Small intestine (tissue), 7 donors: ENCODE measurements at regions not wholly inside any gene's neighbourhood (a gene's known extent, or its start where the extent isn't known, plus 50 kb on each side); places are given as distances from the start of the nearest gene placed in this dataset.

Source experiments
- DNase-seq, 2 donors: peaks; one replicate each; pipeline versions ENCODE4 v3.0.0 to v3.0.0-alpha.2; 2013
- FAIRE-seq: peaks from 2 replicates; lab custom pipeline; 2012; peaks lifted over from hg19 to GRCh38; lab: Jason Lieb, UNC
- H3K27ac ChIP-seq, 3 donors: one replicate each; pipeline ENCODE4 v1.5.1; 2013; ENCODE audit warnings: low read length in 2 of 3, mild to moderate bottlenecking in 2 of 3, control low read depth in 1 of 3, inconsistent platforms in 1 of 3, low read depth in 1 of 3, moderate library complexity in 1 of 3
- H3K27me3 ChIP-seq, 3 donors: one replicate each; pipeline ENCODE4 v1.6.1; 2013; ENCODE audit warnings: low read length in 3 of 3, inconsistent platforms in 1 of 3; ENCODE audit not compliant: control insufficient read depth in 3 of 3, insufficient read depth in 3 of 3
- H3K36me3 ChIP-seq, 3 donors: one replicate each; pipeline ENCODE4 v1.6.1; 2013; ENCODE audit warnings: low read length in 3 of 3, inconsistent platforms in 1 of 3, low read depth in 1 of 3, mild to moderate bottlenecking in 1 of 3, moderate library complexity in 1 of 3; ENCODE audit not compliant: control insufficient read depth in 3 of 3, insufficient read depth in 2 of 3
- H3K4me1 ChIP-seq, 3 donors: one replicate each; pipeline ENCODE4 v1.6.1; 2013; ENCODE audit warnings: low read length in 2 of 3, inconsistent platforms in 1 of 3, low read depth in 1 of 3, mild to moderate bottlenecking in 1 of 3, moderate library complexity in 1 of 3; ENCODE audit not compliant: control insufficient read depth in 3 of 3, insufficient read depth in 2 of 3
- H3K4me3 ChIP-seq, 3 donors: one replicate each; pipeline ENCODE4 v1.5.1; 2013; ENCODE audit warnings: low read length in 3 of 3, control low read depth in 1 of 3, inconsistent platforms in 1 of 3, low read depth in 1 of 3, mild to moderate bottlenecking in 1 of 3, moderate library complexity in 1 of 3
- H3K9me3 ChIP-seq, 2 donors: one replicate each; pipeline ENCODE4 v1.6.1; 2013; ENCODE audit warnings: low read depth in 1 of 2, low read length in 1 of 2; ENCODE audit not compliant: control insufficient read depth in 2 of 2, insufficient read depth in 1 of 2
- WGBS, 3 donors: extraction: QIAGEN DNeasy Blood & Tissue Kit; methylation state at CpG; one replicate each; pipeline ENCODE4 v1.1.7; 2013; 5-methylcytosine and 5-hydroxymethylcytosine counted together
- donor health status: healthy with polysubstance abuse.
- donor health status: control.
- donor health status: control.
- donor health status: Bipolar disorder and iron deficiency.
- donor health status: healthy.

- no peak for FAIRE-seq
- Histone ChIP-seq H3K4me3 (no peak overlapping the region), H3K36me3 (no peaks in the 10 kb centered on the region), H3K9me3 (no peaks in the 10 kb centered on the region), H3K4me1 (no peaks in the 10 kb centered on the region), H3K27ac (no peak overlapping the region), H3K27me3 (no peaks in the 10 kb centered on the region)
- DNase-seq: no peak
- WGBS, 3 donors: 78 to 85% (median 79%) methylated on average over 2 of the region's 2 CpGs
These were observed 1216.0 kb upstream of the ALCAM start for GRCh38 chr3:104150724-104151123.

GRCh38 chr3:104154896-104155295 lies 1211.8 kb upstream of the ALCAM start:
- Histone ChIP-seq H3K4me1 (no peaks in the 10 kb centered on the region), H3K4me3 (no peak overlapping the region), H3K9me3 (no peaks in the 10 kb centered on the region), H3K27me3 (no peaks in the 10 kb centered on the region), H3K27ac (no peak overlapping the region), H3K36me3 (no peaks in the 10 kb centered on the region)
- no peak for DNase-seq
- 34 to 38% (median 36%) methylated on average over 2 of the region's 2 CpGs for WGBS, 3 donors
- FAIRE-seq: no peak

GRCh38 chr3:104165866-104166265 lies 1200.8 kb upstream of the ALCAM start:
- WGBS, 3 donors: 77 to 83% (median 77%) methylated on average over 2 of the region's 2 CpGs
- H3K27ac ChIP-seq: no peak overlapping the region
- H3K27me3 ChIP-seq: no peaks in the 10 kb centered on the region
- H3K4me3 ChIP-seq: no peak overlapping the region
- FAIRE-seq: no peak
- no peaks in the 10 kb centered on the region for H3K4me1 ChIP-seq
- DNase-seq: no peak
- no peaks in the 10 kb centered on the region for H3K36me3 ChIP-seq
- H3K9me3 ChIP-seq: peaks cover 0 to 17% of the 10 kb centered on the region in 2 donors

GRCh38 chr3:104168386-104168785 lies 1198.3 kb upstream of the ALCAM start:
- Histone ChIP-seq H3K4me1 (no peaks in the 10 kb centered on the region), H3K27ac (no peak overlapping the region), H3K27me3 (no peaks in the 10 kb centered on the region), H3K36me3 (no peaks in the 10 kb centered on the region), H3K9me3 (peaks cover 0 to 17% of the 10 kb centered on the region in 2 donors), H3K4me3 (no peak overlapping the region)
- 76 to 83% (median 80%) methylated on average over 3 of the region's 3 CpGs for WGBS, 3 donors
- DNase-seq (no peak), FAIRE-seq (no peak)

DNA sequence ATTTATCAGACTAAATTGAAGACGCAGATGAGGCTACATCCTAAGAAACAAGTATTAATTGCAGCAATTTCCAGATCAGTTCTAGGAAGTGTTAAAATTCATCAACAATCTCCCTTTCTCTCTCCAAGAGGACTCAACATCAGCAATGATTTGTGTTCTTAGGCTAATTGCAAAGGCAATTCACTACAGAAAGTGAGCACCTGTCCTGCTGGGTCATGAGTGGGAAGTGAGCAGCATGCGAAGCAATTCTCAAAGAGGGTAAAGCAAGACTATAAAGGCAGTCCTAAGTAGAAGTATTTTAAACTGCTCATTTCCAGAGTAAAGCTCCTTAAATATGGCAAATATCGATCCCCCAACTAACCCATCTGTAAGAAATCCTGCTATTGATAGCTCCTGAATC lies 1191.0 kb upstream of the ALCAM start:
- no peaks in the 10 kb centered on the region for H3K9me3 ChIP-seq
- no peaks in the 10 kb centered on the region for H3K27me3 ChIP-seq
- FAIRE-seq (no peak), DNase-seq (no peak)
- WGBS, 3 donors: 79 to 80% (median 80%) methylated on average over 3 of the region's 3 CpGs
- no peaks in the 10 kb centered on the region for H3K4me1 ChIP-seq
- no peak overlapping the region for H3K27ac ChIP-seq
- H3K4me3 ChIP-seq: no peak overlapping the region
- no peaks in the 10 kb centered on the region for H3K36me3 ChIP-seq

- H3K27me3 ChIP-seq: no peaks in the 10 kb centered on the region
- WGBS, 3 donors: 50 to 81% (median 63%) methylated on average over 1 of the region's 1 CpG
- H3K4me3 ChIP-seq: no peak overlapping the region
- no peak overlapping the region for H3K27ac ChIP-seq
- no peak for FAIRE-seq
- no peak for DNase-seq
- no peaks in the 10 kb centered on the region for H3K36me3 ChIP-seq
- no peaks in the 10 kb centered on the region for H3K9me3 ChIP-seq
- no peaks in the 10 kb centered on the region for H3K4me1 ChIP-seq
These were observed 1190.0 kb upstream of the ALCAM start for GRCh38 chr3:104176706-104177105.

DNA sequence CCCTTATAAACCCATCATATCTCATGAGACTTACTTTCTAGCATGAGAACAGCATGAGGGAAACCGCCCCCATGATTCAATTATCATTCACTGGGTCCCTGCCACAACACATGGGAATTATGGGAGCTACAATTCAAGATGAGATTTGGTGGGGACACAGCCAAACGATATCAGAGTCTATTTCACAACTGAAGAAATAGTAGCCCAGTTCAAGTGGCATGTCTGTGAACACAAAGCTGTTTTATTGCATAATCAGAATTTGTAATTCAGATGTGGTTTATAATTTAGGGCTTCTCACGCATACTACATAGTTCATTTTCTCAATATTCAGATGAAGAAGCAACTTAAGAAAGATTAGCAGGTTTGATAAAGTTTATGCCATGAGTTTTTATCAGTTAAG lies 1188.0 kb upstream of the ALCAM start:
- no peak for FAIRE-seq
- 71 to 79% (median 75%) methylated on average over 3 of the region's 3 CpGs for WGBS, 3 donors
- DNase-seq: no peak
- no peak overlapping the region for H3K27ac ChIP-seq
- no peaks in the 10 kb centered on the region for H3K4me1 ChIP-seq
- no peak overlapping the region for H3K4me3 ChIP-seq
- no peaks in the 10 kb centered on the region for H3K27me3 ChIP-seq
- H3K9me3 ChIP-seq: no peaks in the 10 kb centered on the region
- no peaks in the 10 kb centered on the region for H3K36me3 ChIP-seq

GRCh38 chr3:104180906-104181305 lies 1185.8 kb upstream of the ALCAM start:
- H3K9me3 ChIP-seq: no peaks in the 10 kb centered on the region
- no peak for DNase-seq
- WGBS, 3 donors: 16 to 38% (median 18%) methylated on average over 1 of the region's 1 CpG
- FAIRE-seq: no peak
- H3K36me3 ChIP-seq: no peaks in the 10 kb centered on the region
- no peaks in the 10 kb centered on the region for H3K4me1 ChIP-seq
- H3K27ac ChIP-seq: no peak overlapping the region
- H3K27me3 ChIP-seq: no peaks in the 10 kb centered on the region
- H3K4me3 ChIP-seq: no peak overlapping the region

DNA sequence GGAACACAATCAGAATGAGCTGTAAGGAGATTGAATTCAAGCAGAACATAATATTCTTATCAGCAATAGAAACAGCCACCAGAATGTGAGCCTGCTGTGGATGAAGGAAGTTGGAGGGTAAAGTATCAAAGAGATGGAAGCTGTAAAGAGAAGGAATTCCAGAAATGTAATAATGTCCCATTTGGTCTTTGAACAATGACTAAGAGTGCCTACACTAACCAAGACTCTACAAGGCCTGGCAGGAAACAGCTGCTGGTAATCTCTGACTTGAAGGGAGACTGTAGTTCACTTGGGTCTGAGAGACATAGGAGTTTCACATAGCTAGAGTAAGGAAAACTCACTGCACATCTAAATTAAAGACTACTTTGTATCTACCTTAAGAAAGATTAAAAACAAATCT lies 1176.0 kb upstream of the ALCAM start:
- DNase-seq: no peak
- Histone ChIP-seq H3K36me3 (no peaks in the 10 kb centered on the region), H3K27ac (no peak overlapping the region), H3K27me3 (no peaks in the 10 kb centered on the region), H3K4me3 (no peak overlapping the region), H3K9me3 (peaks cover 0 to 4% of the 10 kb centered on the region in 2 donors), H3K4me1 (no peaks in the 10 kb centered on the region)
- no peak for FAIRE-seq
